Vagina (tissue), 2 donors: ENCODE measurements at regions not wholly inside any gene's neighbourhood (a gene's known extent, or its start where the extent isn't known, plus 50 kb on each side); places are given as distances from the start of the nearest gene placed in this dataset.
"Not testable (repeated sequence)": the region's sequence is repeated elsewhere in the genome, so short reads cannot be mapped to it uniquely, and the experiment has no call there.

Experiments used
- DNase-seq, 2 donors: peaks; one replicate each; pipeline ENCODE4 v3.0.0-alpha.2; 2017; ENCODE audit errors: extremely low spot score in 2 of 2
- H3K27ac ChIP-seq: fragments of 200-600 bp; sonication (generic); one replicate; pipeline ENCODE4 v1.5.1; 2019
- H3K27me3 ChIP-seq: fragments of 200-600 bp; sonication (generic); one replicate; pipeline ENCODE4 v1.5.1; 2019
- H3K36me3 ChIP-seq, 2 donors: fragments of 200-600 bp; sonication (generic); one replicate each; pipeline ENCODE4 v1.5.1; 2017 to 2019
- H3K4me1 ChIP-seq: fragments of 200-600 bp; sonication (generic); one replicate; pipeline ENCODE4 v1.5.1; 2019
- H3K4me3 ChIP-seq, 2 donors: fragments of 200-600 bp; sonication (generic); 1 replicate in 1 of 2; 2 replicates in 1 of 2; pipeline ENCODE4 v1.5.1; 2016 to 2019
- H3K9me3 ChIP-seq: fragments of 200-600 bp; sonication (generic); one replicate; pipeline ENCODE4 v1.5.1; 2019
- POLR2A ChIP-seq, 2 donors: fragments of 450-650 bp; IDR thresholded peaks; one replicate each; pipeline ENCODE4 v1.6.1; 2017; ENCODE audit warnings: antibody characterized with exemption in 2 of 2, mild to moderate bottlenecking in 2 of 2, moderate library complexity in 2 of 2
- POLR2AphosphoS5 ChIP-seq, 2 donors: sonication (generic); formaldehyde crosslinking; IDR thresholded peaks; one replicate each; pipeline ENCODE4 v1.9.0; 2017; ENCODE audit warnings: antibody characterized with exemption in 2 of 2, mild to moderate bottlenecking in 2 of 2, low read depth in 1 of 2; ENCODE audit not compliant: insufficient read depth in 1 of 2
- intact Hi-C: fragments of 100-400 bp; cut with DNase I; formaldehyde crosslinking; loops from one replicate; pipeline ENCODE4 v1.15.1; 2023
- TF ChIP-seq, protein P1 (sequence below), 3 experiments: fragments of 450-650 bp in 2 of 3; fragments of 200-600 bp in 1 of 3; sonication (generic) in 1 of 3; IDR thresholded peaks; one replicate each; pipeline ENCODE4 v1.5.1; 2017 to 2019; ENCODE audit warnings: antibody characterized with exemption in 3 of 3, mild to moderate bottlenecking in 2 of 3, moderate library complexity in 2 of 3

- H3K4me3 ChIP-seq, result no peak overlapping the region
- no peak overlapping the region for H3K27ac ChIP-seq
- no peaks in the 10 kb centered on the region for H3K9me3 ChIP-seq
- no peak for DNase-seq
- TF ChIP-seq, protein P1, sequence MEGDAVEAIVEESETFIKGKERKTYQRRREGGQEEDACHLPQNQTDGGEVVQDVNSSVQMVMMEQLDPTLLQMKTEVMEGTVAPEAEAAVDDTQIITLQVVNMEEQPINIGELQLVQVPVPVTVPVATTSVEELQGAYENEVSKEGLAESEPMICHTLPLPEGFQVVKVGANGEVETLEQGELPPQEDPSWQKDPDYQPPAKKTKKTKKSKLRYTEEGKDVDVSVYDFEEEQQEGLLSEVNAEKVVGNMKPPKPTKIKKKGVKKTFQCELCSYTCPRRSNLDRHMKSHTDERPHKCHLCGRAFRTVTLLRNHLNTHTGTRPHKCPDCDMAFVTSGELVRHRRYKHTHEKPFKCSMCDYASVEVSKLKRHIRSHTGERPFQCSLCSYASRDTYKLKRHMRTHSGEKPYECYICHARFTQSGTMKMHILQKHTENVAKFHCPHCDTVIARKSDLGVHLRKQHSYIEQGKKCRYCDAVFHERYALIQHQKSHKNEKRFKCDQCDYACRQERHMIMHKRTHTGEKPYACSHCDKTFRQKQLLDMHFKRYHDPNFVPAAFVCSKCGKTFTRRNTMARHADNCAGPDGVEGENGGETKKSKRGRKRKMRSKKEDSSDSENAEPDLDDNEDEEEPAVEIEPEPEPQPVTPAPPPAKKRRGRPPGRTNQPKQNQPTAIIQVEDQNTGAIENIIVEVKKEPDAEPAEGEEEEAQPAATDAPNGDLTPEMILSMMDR (IDR thresholded peaks at IDR 0.05), result no peak
- no peak for TF ChIP-seq POLR2AphosphoS5 (IDR thresholded peaks at IDR 0.05; ENCODE audit: insufficient read depth in 1 of 2, low read depth in 1 of 2)
- no peak for TF ChIP-seq POLR2A (IDR thresholded peaks at IDR 0.05)
- intact Hi-C loops, result no loop called here
- no peaks in the 10 kb centered on the region for H3K4me1 ChIP-seq
- no peaks in the 10 kb centered on the region for H3K36me3 ChIP-seq
- H3K27me3 ChIP-seq, result no peaks in the 10 kb centered on the region
Measured at GRCh38 chr13:83672612-83673011, 209.7 kb downstream of the SLITRK1 start.

GRCh38 chr13:83667606-83668005 lies 214.7 kb downstream of the SLITRK1 start:
- Histone ChIP-seq H3K27ac (no peak overlapping the region), H3K4me3 (no peak overlapping the region), H3K27me3 (no peaks in the 10 kb centered on the region), H3K36me3 (no peaks in the 10 kb centered on the region), H3K4me1 (no peaks in the 10 kb centered on the region), H3K9me3 (no peaks in the 10 kb centered on the region)
- TF ChIP-seq POLR2A (IDR thresholded peaks at IDR 0.05) (no peak), POLR2AphosphoS5 (IDR thresholded peaks at IDR 0.05; ENCODE audit: insufficient read depth in 1 of 2, low read depth in 1 of 2) (no peak)
- TF ChIP-seq, protein P1 (IDR thresholded peaks at IDR 0.05), result no peak
- intact Hi-C loops, result no loop called here
- DNase-seq, result no peak

- no peaks in the 10 kb centered on the region for H3K27me3 ChIP-seq
- no peak for DNase-seq
- no peak overlapping the region for H3K4me3 ChIP-seq
- no peaks in the 10 kb centered on the region for H3K9me3 ChIP-seq
- intact Hi-C loops, result no loop called here
- H3K36me3 ChIP-seq, result no peaks in the 10 kb centered on the region
- H3K27ac ChIP-seq, result no peak overlapping the region
- no peak for TF ChIP-seq POLR2A (IDR thresholded peaks at IDR 0.05)
- TF ChIP-seq POLR2AphosphoS5 (IDR thresholded peaks at IDR 0.05; ENCODE audit: insufficient read depth in 1 of 2, low read depth in 1 of 2), result no peak
- TF ChIP-seq, protein P1 (IDR thresholded peaks at IDR 0.05), result no peak
- no peaks in the 10 kb centered on the region for H3K4me1 ChIP-seq
Measured at GRCh38 chr13:83666141-83666540, 216.1 kb downstream of the SLITRK1 start.

- intact Hi-C loops, result no loop called here
- no peak overlapping the region for H3K27ac ChIP-seq
- H3K4me1 ChIP-seq, result no peaks in the 10 kb centered on the region
- H3K4me3 ChIP-seq, result no peak overlapping the region
- H3K36me3 ChIP-seq, result no peaks in the 10 kb centered on the region
- no peak for DNase-seq
- TF ChIP-seq POLR2AphosphoS5 (IDR thresholded peaks at IDR 0.05; ENCODE audit: insufficient read depth in 1 of 2, low read depth in 1 of 2) (no peak), POLR2A (IDR thresholded peaks at IDR 0.05) (no peak)
- TF ChIP-seq, protein P1 (IDR thresholded peaks at IDR 0.05), result no peak
- no peaks in the 10 kb centered on the region for H3K9me3 ChIP-seq
- no peaks in the 10 kb centered on the region for H3K27me3 ChIP-seq
Measured at GRCh38 chr13:83657281-83657680, 225.0 kb downstream of the SLITRK1 start.

- H3K27me3 ChIP-seq, DNase-seq, H3K9me3 ChIP-seq, H3K36me3 ChIP-seq, H3K27ac ChIP-seq, intact Hi-C loops, H3K4me3 ChIP-seq, H3K4me1 ChIP-seq: not testable (repeated sequence)
Measured at GRCh38 chr13:83642617-83643016, 239.7 kb downstream of the SLITRK1 start.

GRCh38 chr13:83634601-83635000 lies 247.7 kb downstream of the SLITRK1 start:
- H3K36me3 ChIP-seq, result no peaks in the 10 kb centered on the region
- H3K4me3 ChIP-seq, result no peak overlapping the region
- no peak overlapping the region for H3K27ac ChIP-seq
- no peak for DNase-seq
- H3K27me3 ChIP-seq, result no peaks in the 10 kb centered on the region
- H3K9me3 ChIP-seq, result no peaks in the 10 kb centered on the region
- no peak for TF ChIP-seq POLR2AphosphoS5 (IDR thresholded peaks at IDR 0.05; ENCODE audit: insufficient read depth in 1 of 2, low read depth in 1 of 2)
- no peak for TF ChIP-seq POLR2A (IDR thresholded peaks at IDR 0.05)
- TF ChIP-seq, protein P1 (IDR thresholded peaks at IDR 0.05), result no peak
- intact Hi-C loops, result no loop called here
- no peaks in the 10 kb centered on the region for H3K4me1 ChIP-seq
